NCI-H146 treated with DMSO at 0.1 percent for 48 hours (cell line): ENCODE measurements at regions not wholly inside any gene's neighbourhood (a gene's known extent, or its start where the extent isn't known, plus 50 kb on each side); places are given as distances from the start of the nearest gene placed in this dataset.

Experiments
- DNase-seq: peaks from one replicate; lab custom pipeline; 2025; ENCODE audit not compliant: unreplicated experiment; lab: John Stamatoyannopoulos, UW

- DNase-seq: no peak
These were observed 1830.1 kb upstream of the NUDT12 start for GRCh38 chr5:105392710-105393149.

GRCh38 chr5:105392122-105392709 is 1829.6 kb upstream of the NUDT12 start:
- no peak for DNase-seq

GRCh38 chr5:105380126-105380525 is 1817.5 kb upstream of the NUDT12 start:
- DNase-seq: no peak

GRCh38 chr5:105371169-105371568 is 1808.6 kb upstream of the NUDT12 start:
- no peak for DNase-seq

- no peak for DNase-seq
These were observed 1788.0 kb upstream of the NUDT12 start for GRCh38 chr5:105350486-105351140.

- no peak for DNase-seq
These were observed 1769.0 kb upstream of the NUDT12 start for GRCh38 chr5:105331558-105331957.

- DNase-seq: no peak
These were observed 1767.6 kb upstream of the NUDT12 start for GRCh38 chr5:105330185-105330584.

- DNase-seq: no peak
These were observed 1742.3 kb upstream of the NUDT12 start for GRCh38 chr5:105304859-105305258.

GRCh38 chr5:105288946-105289345 is 1726.4 kb upstream of the NUDT12 start:
- DNase-seq: no peak

GRCh38 chr5:105283134-105283533 is 1720.5 kb upstream of the NUDT12 start:
- no peak for DNase-seq

GRCh38 chr5:105274079-105274478 is 1711.5 kb upstream of the NUDT12 start:
- DNase-seq: no peak

GRCh38 chr5:105263515-105263914 is 1700.9 kb upstream of the NUDT12 start:
- DNase-seq: no peak

- DNase-seq: no peak
These were observed 1697.1 kb upstream of the NUDT12 start for GRCh38 chr5:105259581-105260217.

- no peak for DNase-seq
These were observed 1676.0 kb upstream of the NUDT12 start for GRCh38 chr5:105238561-105238960.

GRCh38 chr5:105230516-105231157 is 1668.0 kb upstream of the NUDT12 start:
- DNase-seq: no peak

GRCh38 chr5:105218018-105218417 is 1655.4 kb upstream of the NUDT12 start:
- DNase-seq: peak; percentile 74

- no peak for DNase-seq
These were observed 1650.5 kb upstream of the NUDT12 start for GRCh38 chr5:105213078-105213477.

- DNase-seq: no peak
These were observed 1644.5 kb upstream of the NUDT12 start for GRCh38 chr5:105207066-105207465.

- no peak for DNase-seq
These were observed 1634.9 kb upstream of the NUDT12 start for GRCh38 chr5:105197531-105197930.

- DNase-seq: no peak
These were observed 1633.2 kb upstream of the NUDT12 start for GRCh38 chr5:105195765-105196164.

GRCh38 chr5:105172918-105173317 is 1610.3 kb upstream of the NUDT12 start:
- no peak for DNase-seq

GRCh38 chr5:105168806-105169205 is 1606.2 kb upstream of the NUDT12 start:
- DNase-seq: no peak
